HT-29 (cell line): ENCODE measurements at regions not wholly inside any gene's neighbourhood (a gene's known extent, or its start where the extent isn't known, plus 50 kb on each side); places are given as distances from the start of the nearest gene placed in this dataset.
"Not testable (repeated sequence)": the region's sequence is repeated elsewhere in the genome, so short reads cannot be mapped to it uniquely, and the experiment has no call there.

Experiments
- DNase-seq: peaks from one replicate; pipeline ENCODE4 v3.0.0-alpha.2; 2015; ENCODE audit warnings: low spot score

- no peak for DNase-seq
These were observed 198.2 kb downstream of the PRL start for GRCh38 chr6:22098601-22099031.

- no peak for DNase-seq
These were observed 197.6 kb downstream of the PRL start for GRCh38 chr6:22099231-22099630.

- DNase-seq: no peak
These were observed 196.9 kb downstream of the PRL start for GRCh38 chr6:22099923-22100322.

GRCh38 chr6:22101163-22101562 lies 195.7 kb downstream of the PRL start:
- DNase-seq: no peak

- no peak for DNase-seq
These were observed 194.2 kb downstream of the PRL start for GRCh38 chr6:22102671-22103070.

GRCh38 chr6:22106451-22106850 lies 190.4 kb downstream of the PRL start:
- no peak for DNase-seq

- DNase-seq: no peak
These were observed 189.9 kb downstream of the PRL start for GRCh38 chr6:22106961-22107360.

GRCh38 chr6:22108199-22108598 lies 188.6 kb downstream of the PRL start:
- DNase-seq: no peak

- DNase-seq: no peak
These were observed 186.8 kb downstream of the PRL start for GRCh38 chr6:22110061-22110460.

- DNase-seq: no peak
These were observed 184.4 kb downstream of the PRL start for GRCh38 chr6:22112461-22112860.

GRCh38 chr6:22113026-22113766 lies 183.6 kb downstream of the PRL start:
- DNase-seq: no peak

- DNase-seq: no peak
These were observed 181.3 kb downstream of the PRL start for GRCh38 chr6:22115559-22115958.

GRCh38 chr6:22117631-22118030 lies 179.2 kb downstream of the PRL start:
- DNase-seq: no peak

- no peak for DNase-seq
These were observed 177.3 kb downstream of the PRL start for GRCh38 chr6:22119500-22119899.

GRCh38 chr6:22124756-22125155 lies 172.1 kb downstream of the PRL start:
- no peak for DNase-seq

- no peak for DNase-seq
These were observed 169.9 kb downstream of the PRL start for GRCh38 chr6:22126910-22127309.

GRCh38 chr6:22129751-22130150 lies 167.1 kb downstream of the PRL start:
- DNase-seq: no peak

- no peak for DNase-seq
These were observed 164.2 kb downstream of the PRL start for GRCh38 chr6:22132656-22133055.

GRCh38 chr6:22133357-22133756 lies 163.5 kb downstream of the PRL start:
- DNase-seq: no peak

- DNase-seq: no peak
These were observed 162.5 kb downstream of the PRL start for GRCh38 chr6:22134308-22134707.

GRCh38 chr6:22135395-22135794 lies 161.4 kb downstream of the PRL start:
- DNase-seq: no peak

- DNase-seq: not testable (repeated sequence)
These were observed 156.1 kb downstream of the PRL start for GRCh38 chr6:22140736-22141135.

GRCh38 chr6:22141241-22141745 lies 155.5 kb downstream of the PRL start:
- DNase-seq: peak; percentile 2

- DNase-seq: no peak
These were observed 154.0 kb downstream of the PRL start for GRCh38 chr6:22142856-22143255.
